DND-41 (cell line): ENCODE measurements at regions not wholly inside any gene's neighbourhood (a gene's known extent, or its start where the extent isn't known, plus 50 kb on each side); places are given as distances from the start of the nearest gene placed in this dataset.

Experiments used
- EZH2 ChIP-seq: IDR thresholded peaks from 3 replicates; pipeline ENCODE4 v1.6.1; 2012; ENCODE audit warnings: borderline replicate concordance, low read depth, mild to moderate bottlenecking, moderate library complexity, low read length, inconsistent platforms; ENCODE audit not compliant: severe bottlenecking
- TF ChIP-seq, protein P1 (sequence below): IDR thresholded peaks from 2 replicates; pipeline ENCODE4 v1.5.1; 2012; ENCODE audit warnings: borderline replicate concordance, low read length, moderate library complexity, mild to moderate bottlenecking; ENCODE audit not compliant: poor library complexity, severe bottlenecking; ENCODE audit errors: extremely low read depth

DNA sequence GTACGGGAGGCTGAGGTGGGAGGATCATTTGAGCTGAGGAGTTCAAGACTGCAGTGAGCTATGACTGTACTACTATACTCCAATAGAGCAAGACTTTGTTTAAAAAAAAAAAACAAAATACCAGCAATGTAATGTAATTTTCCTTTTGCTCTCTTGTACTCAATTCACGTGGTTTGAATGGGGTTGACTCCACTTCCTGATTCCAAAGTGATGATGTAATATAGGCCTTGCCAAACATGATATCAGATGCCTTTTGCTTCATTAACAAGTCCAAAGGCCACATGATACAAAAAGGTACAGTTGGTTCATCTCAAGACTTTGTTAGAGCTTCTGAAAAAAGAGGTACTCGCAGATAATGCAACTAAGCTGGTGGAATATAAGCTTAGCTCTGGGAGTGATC, 321.8 kb downstream of the ZEB2 start:
- TF ChIP-seq, protein P1, sequence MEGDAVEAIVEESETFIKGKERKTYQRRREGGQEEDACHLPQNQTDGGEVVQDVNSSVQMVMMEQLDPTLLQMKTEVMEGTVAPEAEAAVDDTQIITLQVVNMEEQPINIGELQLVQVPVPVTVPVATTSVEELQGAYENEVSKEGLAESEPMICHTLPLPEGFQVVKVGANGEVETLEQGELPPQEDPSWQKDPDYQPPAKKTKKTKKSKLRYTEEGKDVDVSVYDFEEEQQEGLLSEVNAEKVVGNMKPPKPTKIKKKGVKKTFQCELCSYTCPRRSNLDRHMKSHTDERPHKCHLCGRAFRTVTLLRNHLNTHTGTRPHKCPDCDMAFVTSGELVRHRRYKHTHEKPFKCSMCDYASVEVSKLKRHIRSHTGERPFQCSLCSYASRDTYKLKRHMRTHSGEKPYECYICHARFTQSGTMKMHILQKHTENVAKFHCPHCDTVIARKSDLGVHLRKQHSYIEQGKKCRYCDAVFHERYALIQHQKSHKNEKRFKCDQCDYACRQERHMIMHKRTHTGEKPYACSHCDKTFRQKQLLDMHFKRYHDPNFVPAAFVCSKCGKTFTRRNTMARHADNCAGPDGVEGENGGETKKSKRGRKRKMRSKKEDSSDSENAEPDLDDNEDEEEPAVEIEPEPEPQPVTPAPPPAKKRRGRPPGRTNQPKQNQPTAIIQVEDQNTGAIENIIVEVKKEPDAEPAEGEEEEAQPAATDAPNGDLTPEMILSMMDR: no peak
- no peak for TF ChIP-seq EZH2
